ENCODE measurements at regions not wholly inside any gene's neighbourhood (a gene's known extent, or its start where the extent isn't known, plus 50 kb on each side); places are given as distances from the start of the nearest gene placed in this dataset.

- DNase-seq: no peak
Observed at GRCh38 chr16:85294810-85295508, 182.7 kb upstream of the CIBAR2 start.

- DNase-seq: peak; percentile 69
Observed at GRCh38 chr16:85296859-85297660, 184.8 kb upstream of the CIBAR2 start.

- DNase-seq: no peak
Observed at GRCh38 chr16:85297881-85298280, 185.6 kb upstream of the CIBAR2 start.

GRCh38 chr16:85300406-85300968 lies 188.2 kb upstream of the CIBAR2 start:
- no peak for DNase-seq

GRCh38 chr16:85301231-85301630 lies 189.0 kb upstream of the CIBAR2 start:
- no peak for DNase-seq

- no peak for DNase-seq
Observed at GRCh38 chr16:85302018-85302847, 190.0 kb upstream of the CIBAR2 start.

- DNase-seq: no peak
Observed at GRCh38 chr16:85302848-85303353, 190.6 kb upstream of the CIBAR2 start.

GRCh38 chr16:85303354-85303883 lies 191.1 kb upstream of the CIBAR2 start:
- DNase-seq: peak; percentile 78

GRCh38 chr16:85304337-85304736 lies 192.1 kb upstream of the CIBAR2 start:
- no peak for DNase-seq

- DNase-seq: peak; percentile 93
Observed at GRCh38 chr16:85306071-85306792, 194.0 kb upstream of the CIBAR2 start.

- DNase-seq: peak; percentile 27
Observed at GRCh38 chr16:85306793-85307551, 194.7 kb upstream of the CIBAR2 start.

GRCh38 chr16:85307552-85308364 lies 195.5 kb upstream of the CIBAR2 start:
- DNase-seq: no peak

- peak; percentile 21 for DNase-seq
Observed at GRCh38 chr16:85308611-85309540, 196.6 kb upstream of the CIBAR2 start.

GRCh38 chr16:85309656-85310587 lies 197.7 kb upstream of the CIBAR2 start:
- DNase-seq: peak; percentile 72

- peak; percentile 70 for DNase-seq
Observed at GRCh38 chr16:85310868-85311585, 198.8 kb upstream of the CIBAR2 start.

GRCh38 chr16:85311741-85312140 lies 199.5 kb upstream of the CIBAR2 start:
- DNase-seq: no peak

- DNase-seq: no peak
Observed at GRCh38 chr16:85312174-85312573, 199.9 kb upstream of the CIBAR2 start.

Data from CD4-positive, alpha-beta T cell treated with Interleukin-6 for 4 hours (primary cell).